Pancreas (tissue), 10 donors: ENCODE measurements at regions not wholly inside any gene's neighbourhood (a gene's known extent, or its start where the extent isn't known, plus 50 kb on each side); places are given as distances from the start of the nearest gene placed in this dataset.
"Not testable (repeated sequence)": the region's sequence is repeated elsewhere in the genome, so short reads cannot be mapped to it uniquely, and the experiment has no call there.

Experiments used
- ATAC-seq, 4 donors: fragments of 200-7000 bp; cut with Tn5 transposase; one replicate each; pipeline versions ENCODE4 v1.8.0 to v1.9.1; 2020; ENCODE audit warnings: mild to moderate bottlenecking in 4 of 4, moderate library complexity in 4 of 4
- DNase-seq, 6 donors: peaks; one replicate each; pipeline ENCODE4 v3.0.0-alpha.2; 2020
- FAIRE-seq: peaks from 2 replicates; lab custom pipeline; 2012; peaks lifted over from hg19 to GRCh38; lab: Jason Lieb, UNC
- H3K27ac ChIP-seq, 4 donors: fragments of 200-600 bp; sonication (generic); 1 replicate in 3 of 4; 2 replicates in 1 of 4; pipeline versions ENCODE4 v1.5.0 to v1.8.0; 2020
- H3K27me3 ChIP-seq, 4 donors: fragments of 200-600 bp; one replicate each; pipeline ENCODE4 v1.8.0; 2021
- H3K36me3 ChIP-seq, 3 donors: fragments of 200-600 bp; sonication (generic) in 1 of 3; one replicate each; pipeline versions ENCODE4 v1.5.0 to v1.8.0; 2020 to 2021
- H3K4me1 ChIP-seq, 3 donors: fragments of 200-600 bp; one replicate each; pipeline ENCODE4 v1.8.0; 2021
- H3K4me3 ChIP-seq, 4 donors: fragments of 200-600 bp; sonication (generic) in 2 of 4; one replicate each; pipeline versions ENCODE4 v1.5.0 to v1.8.0; 2020 to 2021
- H3K9me3 ChIP-seq, 4 donors: fragments of 200-600 bp; one replicate each; pipeline ENCODE4 v1.8.0; 2021
- CTCF ChIP-seq, 4 donors: fragments of 200-600 bp; sonication (generic) in 3 of 4; IDR thresholded peaks; one replicate each; pipeline versions ENCODE4 v1.5.0 to v1.8.0; 2021; ENCODE audit warnings: antibody characterized with exemption in 4 of 4
- WGBS, 2 donors: extraction: QIAGEN DNeasy Blood & Tissue Kit; methylation state at CpG; one replicate each; pipeline ENCODE4 v1.1.7; 2013; 5-methylcytosine and 5-hydroxymethylcytosine counted together
- intact Hi-C, 3 donors: fragments of 100-400 bp; cut with DNase I; formaldehyde crosslinking; loops; one replicate each; pipeline versions ENCODE4 v1.11.1 to v1.14.2; 2022
- donor health status: healthy with polysubstance abuse.
- donor health status: DM: no; HTN: no; CAD: no; lungs with moderate emphysema.
- donor health status: DM: no; HTN: no; CAD: no.
- donor health status: control.
- donor health status: control.
- donor health status: Bipolar disorder and iron deficiency.
- donor health status: DM: yes; HTN: yes; CAD: no.
- donor health status: DM: no; HTN: no; CAD: no.
- donor health status: DM: no; HTN: no; CAD: no.
- donor health status: DM: yes; HTN: yes; CAD: no.

DNA sequence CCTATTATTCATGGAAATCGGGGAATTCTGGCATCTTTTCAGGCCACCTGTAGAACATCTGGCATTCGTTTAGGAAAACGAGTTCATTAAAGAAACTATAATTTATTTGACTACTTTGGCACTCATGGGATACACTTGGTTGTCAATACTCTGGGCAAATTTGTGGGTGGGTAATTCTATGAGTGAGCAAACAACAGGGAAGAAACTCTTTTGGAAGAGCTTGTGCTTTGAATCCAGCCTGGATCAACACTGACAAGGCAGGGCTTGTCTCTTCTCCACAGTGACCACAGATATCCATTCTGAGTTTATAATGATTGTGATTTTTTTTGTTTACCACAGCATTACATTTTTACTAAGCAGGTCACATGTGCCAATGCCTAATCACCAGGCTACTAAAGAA, 394.7 kb downstream of the THBS2 start:
- intact Hi-C loops = no loop called here
- DNase-seq (no peak), FAIRE-seq (no peak), ATAC-seq (no peak)
- WGBS, 2 donors = 7 to 8% methylated on average over 3 of the region's 3 CpGs
- Histone ChIP-seq H3K36me3 (no peaks in the 10 kb centered on the region), H3K27ac (no peak overlapping the region), H3K4me3 (no peak overlapping the region), H3K4me1 (no peaks in the 10 kb centered on the region), H3K27me3 (no peaks in the 10 kb centered on the region), H3K9me3 (no peaks in the 10 kb centered on the region)
- TF ChIP-seq CTCF (IDR thresholded peaks at IDR 0.05) = no peak

GRCh38 chr6:168856914-168857313, 396.7 kb downstream of the THBS2 start:
- 52 to 71% methylated on average over 7 of the region's 7 CpGs for WGBS, 2 donors
- Histone ChIP-seq H3K4me1 (no peaks in the 10 kb centered on the region), H3K27ac (no peak overlapping the region), H3K36me3 (no peaks in the 10 kb centered on the region), H3K9me3 (no peaks in the 10 kb centered on the region), H3K27me3 (no peaks in the 10 kb centered on the region), H3K4me3 (no peak overlapping the region)
- FAIRE-seq (no peak), ATAC-seq (no peak), DNase-seq (no peak)
- no peak for TF ChIP-seq CTCF (IDR thresholded peaks at IDR 0.05)
- intact Hi-C loops = no loop called here

- intact Hi-C loops = no loop called here
- Histone ChIP-seq H3K4me3 (peak overlapping the region in 1 of 4 donors; percentile 2), H3K9me3 (no peaks in the 10 kb centered on the region), H3K4me1 (no peaks in the 10 kb centered on the region), H3K27me3 (no peaks in the 10 kb centered on the region), H3K27ac (no peak overlapping the region), H3K36me3 (no peaks in the 10 kb centered on the region)
- no peak for FAIRE-seq
- no peak for ATAC-seq
- no peak for TF ChIP-seq CTCF (IDR thresholded peaks at IDR 0.05)
- DNase-seq = no peak
- 86 to 88% methylated on average over 12 of the region's 12 CpGs for WGBS, 2 donors
These were observed 401.2 kb downstream of the THBS2 start for GRCh38 chr6:168852376-168852884.

GRCh38 chr6:168851460-168852375, 401.9 kb downstream of the THBS2 start:
- Histone ChIP-seq H3K27me3 (no peaks in the 10 kb centered on the region), H3K4me1 (no peaks in the 10 kb centered on the region), H3K36me3 (no peaks in the 10 kb centered on the region), H3K9me3 (no peaks in the 10 kb centered on the region), H3K27ac (no peak overlapping the region), H3K4me3 (peak overlapping the region in 1 of 4 donors; percentile 2)
- no peak for TF ChIP-seq CTCF (IDR thresholded peaks at IDR 0.05)
- WGBS, 2 donors = 71% methylated on average over 11 of the region's 11 CpGs
- no peak for FAIRE-seq
- peak in 2 of 4 donors; percentile 38 to 58 for ATAC-seq
- intact Hi-C loops = no loop called here
- no peak for DNase-seq

- H3K36me3 ChIP-seq, H3K4me3 ChIP-seq, ATAC-seq, FAIRE-seq, H3K27me3 ChIP-seq, H3K4me1 ChIP-seq, H3K9me3 ChIP-seq, intact Hi-C loops, H3K27ac ChIP-seq, DNase-seq: not testable (repeated sequence)
- whole genome bisulfite sequencing, 2 donors = 85 to 87% methylated on average over 21 to 26 of the region's 26 CpGs
These were observed 403.5 kb downstream of the THBS2 start for GRCh38 chr6:168850027-168850736.
